Liver (tissue), 7 donors: ENCODE measurements at regions not wholly inside any gene's neighbourhood (a gene's known extent, or its start where the extent isn't known, plus 50 kb on each side); places are given as distances from the start of the nearest gene placed in this dataset.
"Not testable (repeated sequence)": the region's sequence is repeated elsewhere in the genome, so short reads cannot be mapped to it uniquely, and the experiment has no call there.

ENCODE experiments used
- DNase-seq: peaks from one replicate; pipeline ENCODE4 v3.0.0-alpha.2; 2017; ENCODE audit warnings: low spot score
- H3K27ac ChIP-seq, 2 donors: one replicate each; pipeline ENCODE4 v1.7.0; 2013; ENCODE audit warnings: inconsistent platforms in 2 of 2, low read length in 2 of 2, control low read depth in 1 of 2, low read depth in 1 of 2, mild to moderate bottlenecking in 1 of 2
- H3K27me3 ChIP-seq, 4 donors: one replicate each; pipeline versions ENCODE4 v1.6.1 to v1.7.0; 2013; ENCODE audit warnings: low read length in 3 of 4, inconsistent platforms in 1 of 4, mild to moderate bottlenecking in 1 of 4, moderate library complexity in 1 of 4; ENCODE audit not compliant: control insufficient read depth in 4 of 4, insufficient read depth in 4 of 4
- H3K36me3 ChIP-seq, 4 donors: one replicate each; pipeline versions ENCODE4 v1.6.1 to v1.7.0; 2013; ENCODE audit warnings: low read length in 3 of 4, mild to moderate bottlenecking in 3 of 4, low read depth in 1 of 4, moderate library complexity in 1 of 4; ENCODE audit not compliant: control insufficient read depth in 4 of 4, insufficient read depth in 3 of 4
- H3K4me1 ChIP-seq, 4 donors: one replicate each; pipeline versions ENCODE4 v1.6.1 to v1.7.0; 2013; ENCODE audit warnings: low read length in 3 of 4, mild to moderate bottlenecking in 3 of 4, moderate library complexity in 1 of 4; ENCODE audit not compliant: control insufficient read depth in 4 of 4, insufficient read depth in 4 of 4
- H3K4me3 ChIP-seq, 3 donors: one replicate each; pipeline versions ENCODE4 v1.6.1 to v1.7.0; 2013; ENCODE audit warnings: low read length in 3 of 3, control low read depth in 1 of 3, low read depth in 1 of 3, mild to moderate bottlenecking in 1 of 3
- H3K9ac ChIP-seq, 2 donors: one replicate each; pipeline ENCODE4 v1.7.0; 2013; ENCODE audit warnings: low read length in 2 of 2, mild to moderate bottlenecking in 2 of 2, moderate library complexity in 2 of 2, control low read depth in 1 of 2, low read depth in 1 of 2
- H3K9me3 ChIP-seq, 4 donors: one replicate each; pipeline versions ENCODE4 v1.6.1 to v1.7.0; 2013; ENCODE audit warnings: low read length in 3 of 4; ENCODE audit not compliant: control insufficient read depth in 4 of 4
- FOXA2 ChIP-seq: IDR thresholded peaks from 2 replicates; pipeline ENCODE4 v1.6.1; 2016; ENCODE audit warnings: antibody characterized with exemption
- HNF4A ChIP-seq, 2 donors: conservative IDR thresholded peaks; 2 replicates each; pipeline ENCODE4 v1.6.1; 2016; ENCODE audit warnings: antibody characterized with exemption in 2 of 2, mild to moderate bottlenecking in 2 of 2
- JUND ChIP-seq, 2 donors: IDR thresholded peaks; 2 replicates each; pipeline ENCODE4 v1.6.1; 2016; ENCODE audit warnings: antibody characterized with exemption in 2 of 2
- NR2F2 ChIP-seq: IDR thresholded peaks from 2 replicates; pipeline ENCODE4 v1.6.1; 2016; ENCODE audit warnings: antibody characterized with exemption
- RAD21 ChIP-seq, 2 donors: IDR thresholded peaks; 2 replicates each; pipeline ENCODE4 v1.6.1; 2016; ENCODE audit warnings: antibody characterized with exemption in 2 of 2, mild to moderate bottlenecking in 2 of 2
- RXRA ChIP-seq, 2 donors: IDR thresholded peaks; 2 replicates each; pipeline ENCODE4 v1.6.1; 2017 to 2018; ENCODE audit warnings: antibody characterized with exemption in 2 of 2, mild to moderate bottlenecking in 1 of 2
- SP1 ChIP-seq: IDR thresholded peaks from 2 replicates; pipeline ENCODE4 v1.6.1; 2018; ENCODE audit warnings: antibody characterized with exemption, mild to moderate bottlenecking
- YY1 ChIP-seq: IDR thresholded peaks from 2 replicates; pipeline ENCODE4 v1.6.1; 2016; ENCODE audit warnings: antibody characterized with exemption, mild to moderate bottlenecking
- WGBS: extraction: QIAGEN DNeasy Blood & Tissue Kit; methylation state at CpG from one replicate; pipeline ENCODE4 v1.1.7; 2013; 5-methylcytosine and 5-hydroxymethylcytosine counted together
- TF ChIP-seq, protein P1 (sequence below): IDR thresholded peaks from 2 replicates; pipeline ENCODE4 v1.6.1; 2016; ENCODE audit warnings: antibody characterized with exemption, mild to moderate bottlenecking
- TF ChIP-seq, protein P2 (sequence below): IDR thresholded peaks from 2 replicates; pipeline ENCODE4 v1.6.1; 2016; ENCODE audit warnings: antibody characterized with exemption
- TF ChIP-seq, protein P3 (sequence below): IDR thresholded peaks from 2 replicates; pipeline ENCODE4 v1.6.1; 2016; ENCODE audit warnings: antibody characterized with exemption
- donor health status: healthy.
- donor health status: healthy.
- donor health status: healthy.
- donor health status: healthy.

DNA sequence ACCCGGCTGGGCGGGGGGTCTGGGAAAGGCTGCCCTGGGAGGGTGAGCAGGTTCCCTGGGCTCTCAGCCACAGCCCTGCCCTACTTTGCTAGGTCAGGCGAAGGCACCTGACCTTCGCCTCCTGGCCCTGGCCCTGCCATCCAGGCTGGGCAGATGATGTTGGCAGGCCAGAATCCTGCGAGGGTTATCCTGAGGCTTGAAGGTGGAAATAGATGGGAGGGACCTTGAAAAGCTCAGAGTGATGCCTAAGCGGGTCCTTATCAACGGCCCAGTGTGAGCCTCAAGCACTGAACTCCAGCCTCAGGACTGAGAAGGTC lies 191.3 kb downstream of the LAT start:
- TF ChIP-seq YY1 (peak; percentile 60), JUND (IDR thresholded peaks at IDR 0.05) (peak in 1 of 2 donors; percentile 76), SP1 (peak; percentile 65), NR2F2 (peak; percentile 51), HNF4A (conservative IDR thresholded peaks at IDR 0.05) (peak; percentile 67 to 88), RXRA (IDR thresholded peaks at IDR 0.05) (peak; percentile 70 to 96), RAD21 (IDR thresholded peaks at IDR 0.05) (peak; percentile 49 to 50), FOXA2 (peak; percentile 27)
- TF ChIP-seq, protein P1, sequence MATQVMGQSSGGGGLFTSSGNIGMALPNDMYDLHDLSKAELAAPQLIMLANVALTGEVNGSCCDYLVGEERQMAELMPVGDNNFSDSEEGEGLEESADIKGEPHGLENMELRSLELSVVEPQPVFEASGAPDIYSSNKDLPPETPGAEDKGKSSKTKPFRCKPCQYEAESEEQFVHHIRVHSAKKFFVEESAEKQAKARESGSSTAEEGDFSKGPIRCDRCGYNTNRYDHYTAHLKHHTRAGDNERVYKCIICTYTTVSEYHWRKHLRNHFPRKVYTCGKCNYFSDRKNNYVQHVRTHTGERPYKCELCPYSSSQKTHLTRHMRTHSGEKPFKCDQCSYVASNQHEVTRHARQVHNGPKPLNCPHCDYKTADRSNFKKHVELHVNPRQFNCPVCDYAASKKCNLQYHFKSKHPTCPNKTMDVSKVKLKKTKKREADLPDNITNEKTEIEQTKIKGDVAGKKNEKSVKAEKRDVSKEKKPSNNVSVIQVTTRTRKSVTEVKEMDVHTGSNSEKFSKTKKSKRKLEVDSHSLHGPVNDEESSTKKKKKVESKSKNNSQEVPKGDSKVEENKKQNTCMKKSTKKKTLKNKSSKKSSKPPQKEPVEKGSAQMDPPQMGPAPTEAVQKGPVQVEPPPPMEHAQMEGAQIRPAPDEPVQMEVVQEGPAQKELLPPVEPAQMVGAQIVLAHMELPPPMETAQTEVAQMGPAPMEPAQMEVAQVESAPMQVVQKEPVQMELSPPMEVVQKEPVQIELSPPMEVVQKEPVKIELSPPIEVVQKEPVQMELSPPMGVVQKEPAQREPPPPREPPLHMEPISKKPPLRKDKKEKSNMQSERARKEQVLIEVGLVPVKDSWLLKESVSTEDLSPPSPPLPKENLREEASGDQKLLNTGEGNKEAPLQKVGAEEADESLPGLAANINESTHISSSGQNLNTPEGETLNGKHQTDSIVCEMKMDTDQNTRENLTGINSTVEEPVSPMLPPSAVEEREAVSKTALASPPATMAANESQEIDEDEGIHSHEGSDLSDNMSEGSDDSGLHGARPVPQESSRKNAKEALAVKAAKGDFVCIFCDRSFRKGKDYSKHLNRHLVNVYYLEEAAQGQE: peak; percentile 55
- TF ChIP-seq, protein P2, sequence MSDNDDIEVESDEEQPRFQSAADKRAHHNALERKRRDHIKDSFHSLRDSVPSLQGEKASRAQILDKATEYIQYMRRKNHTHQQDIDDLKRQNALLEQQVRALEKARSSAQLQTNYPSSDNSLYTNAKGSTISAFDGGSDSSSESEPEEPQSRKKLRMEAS: peak; percentile 48
- TF ChIP-seq, protein P3, sequence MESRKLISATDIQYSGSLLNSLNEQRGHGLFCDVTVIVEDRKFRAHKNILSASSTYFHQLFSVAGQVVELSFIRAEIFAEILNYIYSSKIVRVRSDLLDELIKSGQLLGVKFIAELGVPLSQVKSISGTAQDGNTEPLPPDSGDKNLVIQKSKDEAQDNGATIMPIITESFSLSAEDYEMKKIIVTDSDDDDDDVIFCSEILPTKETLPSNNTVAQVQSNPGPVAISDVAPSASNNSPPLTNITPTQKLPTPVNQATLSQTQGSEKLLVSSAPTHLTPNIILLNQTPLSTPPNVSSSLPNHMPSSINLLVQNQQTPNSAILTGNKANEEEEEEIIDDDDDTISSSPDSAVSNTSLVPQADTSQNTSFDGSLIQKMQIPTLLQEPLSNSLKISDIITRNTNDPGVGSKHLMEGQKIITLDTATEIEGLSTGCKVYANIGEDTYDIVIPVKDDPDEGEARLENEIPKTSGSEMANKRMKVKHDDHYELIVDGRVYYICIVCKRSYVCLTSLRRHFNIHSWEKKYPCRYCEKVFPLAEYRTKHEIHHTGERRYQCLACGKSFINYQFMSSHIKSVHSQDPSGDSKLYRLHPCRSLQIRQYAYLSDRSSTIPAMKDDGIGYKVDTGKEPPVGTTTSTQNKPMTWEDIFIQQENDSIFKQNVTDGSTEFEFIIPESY: peak; percentile 64
- H3K9me3 ChIP-seq, H3K36me3 ChIP-seq, H3K27me3 ChIP-seq, DNase-seq, H3K4me3 ChIP-seq: not testable (repeated sequence)
- WGBS: 27% methylated on average over 7 of the region's 7 CpGs
- Histone ChIP-seq H3K9ac (peak overlapping the region in 1 of 2 donors; percentile 45), H3K27ac (peak overlapping the region; percentile 37 to 93), H3K4me1 (peaks cover 0 to 32% (median 18%) of the 10 kb centered on the region in 4 donors)

DNA sequence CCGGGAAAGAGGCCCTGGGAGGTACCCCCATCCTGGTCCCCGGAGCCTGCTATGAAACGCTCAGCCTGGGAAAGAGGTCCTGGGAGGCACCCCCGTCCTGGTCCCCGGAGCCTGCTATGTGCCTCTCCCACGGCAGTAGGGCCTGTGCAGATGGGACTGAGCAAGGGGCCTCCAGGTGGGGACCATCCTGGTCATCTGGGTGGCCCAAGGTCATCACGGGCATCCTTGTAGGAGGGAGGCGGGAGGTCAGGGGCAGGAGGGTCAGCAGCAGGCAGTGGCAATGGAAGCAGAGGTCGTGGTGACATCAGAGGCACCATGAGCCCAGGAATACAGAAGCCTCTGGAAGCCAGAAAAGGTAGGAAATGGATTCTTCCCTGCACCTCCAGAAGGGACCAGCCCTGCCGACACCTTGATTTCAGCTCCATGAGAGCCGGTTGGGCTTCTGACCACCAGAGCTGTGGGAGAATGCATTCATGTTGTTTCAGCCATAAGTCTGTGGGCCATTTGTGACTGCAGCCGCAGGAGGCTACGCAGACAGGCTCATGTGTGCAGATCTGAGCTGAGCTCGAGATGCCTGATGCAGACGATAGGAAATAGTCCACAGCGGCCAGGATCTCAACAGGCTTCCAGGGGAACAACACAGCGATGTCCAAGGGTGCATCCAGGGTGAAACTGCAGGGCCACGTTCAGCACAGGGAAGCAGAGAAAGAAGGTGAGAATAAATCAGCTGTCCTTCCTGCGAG lies 190.7 kb downstream of the LAT start:
- WGBS: 80% methylated on average over 19 of the region's 19 CpGs
- DNase-seq, H3K9ac ChIP-seq, H3K36me3 ChIP-seq, H3K27me3 ChIP-seq, H3K4me3 ChIP-seq, H3K9me3 ChIP-seq: not testable (repeated sequence)
- H3K4me1 ChIP-seq: peaks cover 0 to 36% (median 22%) of the 10 kb centered on the region in 4 donors
- peak overlapping the region; percentile 37 to 93 for H3K27ac ChIP-seq

DNA sequence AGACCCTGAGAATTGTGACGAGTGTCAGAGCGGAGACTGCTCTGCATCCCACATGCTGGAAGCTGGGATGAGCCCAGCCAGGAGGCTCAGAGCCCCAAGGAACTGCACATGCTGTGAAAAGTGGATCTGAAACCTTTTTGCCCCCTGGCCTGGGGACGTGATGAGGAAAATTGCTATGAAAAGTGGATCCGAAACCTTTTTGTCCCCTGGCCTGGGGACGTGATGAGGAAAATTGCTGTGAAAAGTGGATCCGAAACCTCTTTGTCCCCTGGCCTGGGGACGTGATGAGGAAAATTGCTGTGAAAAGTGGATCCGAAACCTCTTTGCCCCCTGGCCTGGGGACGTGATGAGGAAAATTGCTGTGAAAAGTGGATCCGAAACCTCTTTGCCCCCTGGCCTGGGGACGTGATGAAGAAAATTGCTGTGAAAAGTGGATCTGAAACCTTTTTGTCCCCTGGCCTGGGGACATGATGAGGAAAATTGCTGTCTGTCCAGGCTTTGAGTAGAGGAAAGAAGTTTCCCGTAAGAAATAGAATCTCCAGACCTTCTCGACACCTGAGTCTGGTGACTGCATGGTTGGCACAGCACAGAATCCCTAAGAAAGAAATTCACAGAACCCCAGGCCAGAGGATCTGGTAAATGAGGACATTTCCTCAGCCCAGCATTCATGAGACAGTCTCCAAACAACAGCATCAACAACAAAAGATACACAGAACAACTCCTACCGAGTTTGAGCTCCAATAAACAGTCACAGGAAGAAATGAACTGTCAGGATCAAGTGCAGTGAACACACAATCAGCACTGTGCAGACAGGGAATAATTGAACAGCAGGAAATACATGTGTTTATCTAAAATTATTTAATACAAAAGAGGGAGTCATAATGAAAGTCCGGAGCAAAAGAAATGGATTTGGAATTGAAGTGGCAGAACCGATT lies 188.8 kb downstream of the LAT start:
- Histone ChIP-seq H3K27ac (peak overlapping the region; percentile 76 to 89), H3K4me1 (peaks cover 0 to 36% (median 24%) of the 10 kb centered on the region in 4 donors)
- H3K36me3 ChIP-seq, DNase-seq, H3K4me3 ChIP-seq, H3K27me3 ChIP-seq, H3K9me3 ChIP-seq, H3K9ac ChIP-seq: not testable (repeated sequence)
- 91% methylated on average over 16 of the region's 16 CpGs for WGBS
